ENCODE measurements at regions not wholly inside any gene's neighbourhood (a gene's known extent, or its start where the extent isn't known, plus 50 kb on each side); places are given as distances from the start of the nearest gene placed in this dataset.

GRCh38 chr1:55634516-55634915, 419.4 kb upstream of the USP24 start:
- no peak overlapping the region for H3K27ac ChIP-seq (replicated peaks)
- H3K4me3 ChIP-seq (replicated peaks; ENCODE audit: insufficient read depth, low read length) = no peak overlapping the region
- TF ChIP-seq REST (IDR thresholded peaks at IDR 0.05; ENCODE audit: insufficient replicate concordance, low read depth) = no peak
- no peak for TF ChIP-seq CTCF (IDR thresholded peaks at IDR 0.05; ENCODE audit: insufficient read depth, low read length)
- peaks cover 3% of the 10 kb centered on the region for H3K27me3 ChIP-seq (ENCODE audit: insufficient read depth, poor library complexity, severe bottlenecking)
- DNase-seq (ENCODE audit: low read depth in 1 of 2, low spot score in 1 of 2) = no peak

- no peak overlapping the region for H3K27ac ChIP-seq (replicated peaks)
- TF ChIP-seq REST (IDR thresholded peaks at IDR 0.05; ENCODE audit: insufficient replicate concordance, low read depth) (no peak), CTCF (IDR thresholded peaks at IDR 0.05; ENCODE audit: insufficient read depth, low read length) (no peak), SPI1 (IDR thresholded peaks at IDR 0.05; ENCODE audit: borderline replicate concordance, low read depth) (no peak), GABPA (IDR thresholded peaks at IDR 0.05; ENCODE audit: low read depth) (no peak), POLR2AphosphoS5 (IDR thresholded peaks at IDR 0.05; ENCODE audit: low read depth) (no peak)
- no peak overlapping the region for H3K4me3 ChIP-seq (replicated peaks; ENCODE audit: insufficient read depth, low read length)
- no peak for DNase-seq (ENCODE audit: low read depth in 1 of 2, low spot score in 1 of 2)
- H3K27me3 ChIP-seq (ENCODE audit: insufficient read depth, poor library complexity, severe bottlenecking) = peaks cover 3% of the 10 kb centered on the region
Measured at GRCh38 chr1:55632906-55633305, 417.7 kb upstream of the USP24 start.

GRCh38 chr1:55632058-55632457, 416.9 kb upstream of the USP24 start:
- Histone ChIP-seq H3K4me3 (replicated peaks; ENCODE audit: insufficient read depth, low read length) (no peak overlapping the region), H3K27ac (replicated peaks) (no peak overlapping the region), H3K27me3 (ENCODE audit: insufficient read depth, poor library complexity, severe bottlenecking) (peaks cover 3% of the 10 kb centered on the region)
- TF ChIP-seq CTCF (IDR thresholded peaks at IDR 0.05; ENCODE audit: insufficient read depth, low read length) = no peak
- TF ChIP-seq POLR2AphosphoS5 (IDR thresholded peaks at IDR 0.05; ENCODE audit: low read depth) = no peak
- DNase-seq (ENCODE audit: low read depth in 1 of 2, low spot score in 1 of 2) = no peak

GRCh38 chr1:55631509-55631908, 416.3 kb upstream of the USP24 start:
- TF ChIP-seq SPI1 (IDR thresholded peaks at IDR 0.05; ENCODE audit: borderline replicate concordance, low read depth) (no peak), GABPA (IDR thresholded peaks at IDR 0.05; ENCODE audit: low read depth) (no peak), REST (IDR thresholded peaks at IDR 0.05; ENCODE audit: insufficient replicate concordance, low read depth) (no peak), POLR2AphosphoS5 (IDR thresholded peaks at IDR 0.05; ENCODE audit: low read depth) (no peak), CTCF (IDR thresholded peaks at IDR 0.05; ENCODE audit: insufficient read depth, low read length) (no peak)
- Histone ChIP-seq H3K27ac (replicated peaks) (no peak overlapping the region), H3K27me3 (ENCODE audit: insufficient read depth, poor library complexity, severe bottlenecking) (peaks cover 3% of the 10 kb centered on the region), H3K4me3 (replicated peaks; ENCODE audit: insufficient read depth, low read length) (no peak overlapping the region)
- DNase-seq (ENCODE audit: low read depth in 1 of 2, low spot score in 1 of 2) = no peak
